ENCODE measurements at regions not wholly inside any gene's neighbourhood (a gene's known extent, or its start where the extent isn't known, plus 50 kb on each side); places are given as distances from the start of the nearest gene placed in this dataset.

DNA sequence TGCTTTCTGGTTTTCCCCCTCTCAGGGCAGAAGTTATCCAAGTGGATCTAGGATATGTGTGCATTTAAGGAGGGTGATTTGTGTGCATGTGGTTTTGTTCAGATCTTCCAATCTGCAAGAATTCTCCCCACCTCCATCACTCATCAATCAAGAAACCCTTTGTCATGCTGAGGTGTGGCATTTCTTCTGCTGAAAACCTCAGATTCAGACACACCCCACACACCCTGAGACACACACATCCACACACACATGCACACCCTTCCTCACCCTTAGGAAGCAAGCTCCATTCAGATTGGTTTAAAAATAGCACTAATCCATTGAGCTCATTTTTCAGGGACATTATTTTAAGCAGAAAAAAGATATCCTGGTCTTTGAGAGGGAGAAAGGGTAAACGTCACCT is 106.1 kb upstream of the HSD17B12 start:
- CTCF ChIA-PET, result interaction anchor here (1.1 to 10.4 kb wide), 8 partner anchors 10 to 277 kb away, joined by 3 to 133 read pairs (median 16); partner anchors contain the start of gene API5
- TF ChIP-seq, protein P1, sequence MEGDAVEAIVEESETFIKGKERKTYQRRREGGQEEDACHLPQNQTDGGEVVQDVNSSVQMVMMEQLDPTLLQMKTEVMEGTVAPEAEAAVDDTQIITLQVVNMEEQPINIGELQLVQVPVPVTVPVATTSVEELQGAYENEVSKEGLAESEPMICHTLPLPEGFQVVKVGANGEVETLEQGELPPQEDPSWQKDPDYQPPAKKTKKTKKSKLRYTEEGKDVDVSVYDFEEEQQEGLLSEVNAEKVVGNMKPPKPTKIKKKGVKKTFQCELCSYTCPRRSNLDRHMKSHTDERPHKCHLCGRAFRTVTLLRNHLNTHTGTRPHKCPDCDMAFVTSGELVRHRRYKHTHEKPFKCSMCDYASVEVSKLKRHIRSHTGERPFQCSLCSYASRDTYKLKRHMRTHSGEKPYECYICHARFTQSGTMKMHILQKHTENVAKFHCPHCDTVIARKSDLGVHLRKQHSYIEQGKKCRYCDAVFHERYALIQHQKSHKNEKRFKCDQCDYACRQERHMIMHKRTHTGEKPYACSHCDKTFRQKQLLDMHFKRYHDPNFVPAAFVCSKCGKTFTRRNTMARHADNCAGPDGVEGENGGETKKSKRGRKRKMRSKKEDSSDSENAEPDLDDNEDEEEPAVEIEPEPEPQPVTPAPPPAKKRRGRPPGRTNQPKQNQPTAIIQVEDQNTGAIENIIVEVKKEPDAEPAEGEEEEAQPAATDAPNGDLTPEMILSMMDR (IDR thresholded peaks at IDR 0.05; ENCODE audit: control extremely low read depth, extremely low read depth, low read depth, missing control alignments), result no peak
- no peak for DNase-seq (ENCODE audit: extremely low spot score)
- POLR2A ChIA-PET, result no interaction called here

GRCh38 chr11:43574949-43575912 is 105.3 kb upstream of the HSD17B12 start:
- POLR2A ChIA-PET, result no interaction called here
- no peak for DNase-seq (ENCODE audit: extremely low spot score)
- TF ChIP-seq, protein P1 (IDR thresholded peaks at IDR 0.05; ENCODE audit: control extremely low read depth, extremely low read depth, low read depth, missing control alignments), result no peak
- CTCF ChIA-PET, result interaction anchor here (1.1 to 10.4 kb wide), 8 partner anchors 10 to 276 kb away, joined by 3 to 133 read pairs (median 15); partner anchors contain the start of gene API5

DNA sequence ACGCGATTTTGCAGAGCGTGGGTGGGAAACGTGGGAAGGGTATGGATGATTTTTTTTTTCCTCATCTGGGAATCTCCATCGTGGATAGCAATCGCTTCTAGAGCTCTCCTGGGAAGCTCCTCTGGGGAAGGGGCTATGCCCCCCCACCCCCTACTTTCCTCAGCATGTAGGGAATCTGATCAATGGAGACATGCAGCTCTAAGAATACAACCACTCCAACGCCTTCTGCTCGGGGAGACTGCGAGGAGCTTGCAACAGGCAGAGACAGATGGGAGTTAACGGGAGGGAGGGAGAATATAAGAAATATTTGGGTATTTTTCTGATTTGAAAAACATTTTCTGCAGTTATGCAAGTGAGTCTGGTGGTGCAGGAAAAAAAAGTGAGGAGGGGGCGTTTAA is 104.6 kb upstream of the HSD17B12 start:
- POLR2A ChIA-PET, result no interaction called here
- no peak for DNase-seq (ENCODE audit: extremely low spot score)
- TF ChIP-seq, protein P1 (IDR thresholded peaks at IDR 0.05; ENCODE audit: control extremely low read depth, extremely low read depth, low read depth, missing control alignments), result no peak
- CTCF ChIA-PET, result interaction anchor here (1.2 to 10.4 kb wide), 4 partner anchors 14 to 276 kb away, joined by 4 to 133 read pairs (median 32); partner anchors contain the start of gene API5

DNA sequence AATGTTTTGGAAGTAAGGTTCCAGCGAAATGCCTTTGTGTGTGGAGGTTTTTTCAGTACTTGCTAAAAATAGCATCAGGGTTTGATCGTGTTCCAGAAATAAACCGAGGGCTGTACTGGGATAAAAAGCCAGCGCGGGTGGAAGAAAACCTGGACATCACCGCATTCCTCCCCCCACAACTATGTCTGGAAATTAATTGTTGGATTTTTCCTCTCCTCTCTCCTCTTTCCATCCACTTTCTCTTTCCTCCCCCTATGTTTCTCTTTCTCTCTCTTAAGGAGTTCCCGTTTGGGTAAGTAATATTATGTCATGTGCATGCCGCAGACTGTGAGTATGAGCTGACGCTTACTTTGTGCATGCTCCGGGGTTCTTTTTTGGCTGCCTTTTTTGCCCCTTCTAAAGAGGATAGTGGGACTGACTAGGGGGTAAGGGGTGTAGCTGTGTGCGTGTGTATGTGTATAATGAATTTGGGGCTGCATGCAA is 104.2 kb upstream of the HSD17B12 start:
- ChIA-PET CTCF (interaction anchor here (1.2 to 10.4 kb wide), 4 partner anchors 14 to 275 kb away, joined by 4 to 133 read pairs (median 15); partner anchors contain the start of gene API5), POLR2A (no interaction called here)
- no peak for DNase-seq (ENCODE audit: extremely low spot score)

GRCh38 chr11:43576803-43577521 is 103.6 kb upstream of the HSD17B12 start:
- TF ChIP-seq, protein P1 (IDR thresholded peaks at IDR 0.05; ENCODE audit: control extremely low read depth, extremely low read depth, low read depth, missing control alignments), result no peak
- ChIA-PET POLR2A (no interaction called here), CTCF (interaction anchor here (1.0 to 10.4 kb wide), 5 partner anchors 8 to 275 kb away, joined by 3 to 133 read pairs (median 4); no protein-coding TSS in a partner anchor)
- DNase-seq (ENCODE audit: extremely low spot score), result peak; percentile 48

More for the DNA sequence above, 104.2 kb upstream of the HSD17B12 start:
- TF ChIP-seq, protein P1 (IDR thresholded peaks at IDR 0.05; ENCODE audit: control extremely low read depth, extremely low read depth, low read depth, missing control alignments), result no peak
